IPS-15b (cell line): ENCODE measurements at regions not wholly inside any gene's neighbourhood (a gene's known extent, or its start where the extent isn't known, plus 50 kb on each side); places are given as distances from the start of the nearest gene placed in this dataset.
"Not testable (repeated sequence)": the region's sequence is repeated elsewhere in the genome, so short reads cannot be mapped to it uniquely, and the experiment has no call there.

Source experiments
- H3K27me3 ChIP-seq: one replicate; pipeline ENCODE4 v1.6.1; 2013; ENCODE audit warnings: low read length; ENCODE audit not compliant: control insufficient read depth, insufficient read depth
- H3K36me3 ChIP-seq: one replicate; pipeline ENCODE4 v1.6.1; 2013; ENCODE audit warnings: low read length; ENCODE audit not compliant: control insufficient read depth, insufficient read depth
- H3K4me1 ChIP-seq: one replicate; pipeline ENCODE4 v1.6.1; 2013; ENCODE audit warnings: mild to moderate bottlenecking, low read length; ENCODE audit not compliant: control insufficient read depth, insufficient read depth
- H3K4me3 ChIP-seq: one replicate; pipeline ENCODE4 v1.5.1; 2013; ENCODE audit warnings: low read depth, low read length
- H3K9ac ChIP-seq: one replicate; pipeline ENCODE4 v1.6.1; 2013; ENCODE audit warnings: low read depth, mild to moderate bottlenecking, low read length
- H3K9me3 ChIP-seq: one replicate; pipeline ENCODE4 v1.6.1; 2013; ENCODE audit warnings: mild to moderate bottlenecking, low read length; ENCODE audit not compliant: control insufficient read depth, insufficient read depth

GRCh38 chr5:104526866-104527265 lies 964.3 kb upstream of the NUDT12 start:
- Histone ChIP-seq H3K4me1 (no peaks in the 10 kb centered on the region), H3K9ac (no peak overlapping the region), H3K27me3 (no peaks in the 10 kb centered on the region), H3K9me3 (no peaks in the 10 kb centered on the region), H3K36me3 (no peaks in the 10 kb centered on the region), H3K4me3 (no peak overlapping the region)

DNA sequence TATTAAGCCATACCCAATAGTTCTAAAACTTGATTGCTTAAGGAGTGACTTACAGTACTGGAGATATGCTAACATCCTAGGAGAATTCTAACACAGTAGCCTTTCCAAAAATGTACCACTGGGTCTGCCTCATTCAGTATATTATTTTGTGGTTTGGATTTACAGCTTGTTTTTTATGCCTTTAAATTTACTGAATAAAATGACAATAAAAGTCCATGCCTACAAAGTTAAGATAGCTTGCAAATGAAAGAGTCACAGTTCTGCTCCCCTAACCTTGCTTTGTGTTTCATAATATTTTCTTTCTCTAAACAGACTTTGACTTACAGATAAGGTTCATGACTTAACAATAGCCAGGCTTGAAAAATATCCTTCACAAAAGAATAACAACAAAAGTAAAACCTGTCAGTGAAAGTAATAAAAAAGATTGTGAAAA lies 951.1 kb upstream of the NUDT12 start:
- peaks cover 9% of the 10 kb centered on the region for H3K4me1 ChIP-seq

DNA sequence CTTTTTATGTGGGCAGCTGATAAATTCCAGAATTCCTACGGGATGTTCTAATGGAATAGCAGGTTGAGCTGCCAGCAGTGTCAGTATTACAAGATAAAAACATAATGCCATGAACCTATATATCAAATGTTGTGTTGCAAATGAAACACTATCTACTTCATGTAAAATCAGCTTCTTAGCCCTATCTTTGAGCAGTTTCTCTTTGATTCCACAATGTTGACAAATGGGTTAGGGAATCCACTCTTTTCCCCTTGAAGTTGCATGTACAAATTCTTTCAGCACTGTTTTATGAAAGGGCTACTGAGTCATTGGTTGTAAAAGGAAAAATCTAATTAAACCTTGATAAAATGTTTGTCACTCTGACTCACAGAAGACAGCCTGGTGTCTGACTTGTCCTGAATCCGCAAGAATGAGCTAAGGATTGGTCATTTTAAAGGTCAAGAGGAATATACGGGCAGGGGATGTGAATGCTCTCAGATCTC lies 950.6 kb upstream of the NUDT12 start:
- H3K36me3 ChIP-seq, result no peaks in the 10 kb centered on the region
- peaks cover 4% of the 10 kb centered on the region for H3K9me3 ChIP-seq
- H3K4me3 ChIP-seq, result no peak overlapping the region
- no peaks in the 10 kb centered on the region for H3K27me3 ChIP-seq
- peaks cover 9% of the 10 kb centered on the region for H3K4me1 ChIP-seq
- H3K9ac ChIP-seq, result no peak overlapping the region

More for the DNA sequence above, 951.1 kb upstream of the NUDT12 start:
- H3K9ac ChIP-seq, result no peak overlapping the region
- H3K36me3 ChIP-seq, result no peaks in the 10 kb centered on the region
- H3K27me3 ChIP-seq, result no peaks in the 10 kb centered on the region
- peaks cover 4% of the 10 kb centered on the region for H3K9me3 ChIP-seq
- H3K4me3 ChIP-seq, result no peak overlapping the region

GRCh38 chr5:104512063-104512825 lies 949.7 kb upstream of the NUDT12 start:
- Histone ChIP-seq H3K27me3 (no peaks in the 10 kb centered on the region), H3K9me3 (peaks cover 4% of the 10 kb centered on the region), H3K4me3 (no peak overlapping the region), H3K4me1 (peaks cover 9% of the 10 kb centered on the region), H3K9ac (no peak overlapping the region), H3K36me3 (no peaks in the 10 kb centered on the region)

- no peaks in the 10 kb centered on the region for H3K9me3 ChIP-seq
- H3K27me3 ChIP-seq, result no peaks in the 10 kb centered on the region
- H3K4me3 ChIP-seq, result no peak overlapping the region
- no peaks in the 10 kb centered on the region for H3K36me3 ChIP-seq
- no peak overlapping the region for H3K9ac ChIP-seq
- peaks cover 8% of the 10 kb centered on the region for H3K4me1 ChIP-seq
Measured at GRCh38 chr5:104498281-104498680, 935.7 kb upstream of the NUDT12 start.

DNA sequence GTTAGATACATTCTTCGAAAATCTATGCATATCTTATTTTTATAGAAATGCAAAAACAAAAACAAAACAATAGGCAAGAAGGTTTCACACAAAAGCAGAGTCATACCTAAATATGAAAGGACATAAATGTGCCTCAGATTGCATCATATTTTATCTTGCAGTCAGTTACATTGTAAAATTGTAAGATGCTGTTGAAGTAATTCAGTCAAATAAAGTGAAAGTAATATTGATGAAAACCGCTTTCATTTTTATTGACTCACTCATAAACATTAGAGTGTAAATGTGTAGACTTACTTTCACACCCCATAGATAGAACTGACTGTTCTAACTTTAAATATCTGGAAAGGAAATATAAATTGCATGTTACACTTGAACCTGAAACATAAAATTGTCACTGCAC lies 931.5 kb upstream of the NUDT12 start:
- Histone ChIP-seq H3K9ac (no peak overlapping the region), H3K36me3 (no peaks in the 10 kb centered on the region), H3K9me3 (no peaks in the 10 kb centered on the region), H3K4me3 (no peak overlapping the region), H3K4me1 (peaks cover 8% of the 10 kb centered on the region), H3K27me3 (no peaks in the 10 kb centered on the region)

- Histone ChIP-seq H3K9me3 (peaks cover 3% of the 10 kb centered on the region), H3K27me3 (no peaks in the 10 kb centered on the region), H3K36me3 (no peaks in the 10 kb centered on the region), H3K4me1 (no peaks in the 10 kb centered on the region), H3K4me3 (no peak overlapping the region), H3K9ac (no peak overlapping the region)
Measured at GRCh38 chr5:104472811-104473210, 910.2 kb upstream of the NUDT12 start.

DNA sequence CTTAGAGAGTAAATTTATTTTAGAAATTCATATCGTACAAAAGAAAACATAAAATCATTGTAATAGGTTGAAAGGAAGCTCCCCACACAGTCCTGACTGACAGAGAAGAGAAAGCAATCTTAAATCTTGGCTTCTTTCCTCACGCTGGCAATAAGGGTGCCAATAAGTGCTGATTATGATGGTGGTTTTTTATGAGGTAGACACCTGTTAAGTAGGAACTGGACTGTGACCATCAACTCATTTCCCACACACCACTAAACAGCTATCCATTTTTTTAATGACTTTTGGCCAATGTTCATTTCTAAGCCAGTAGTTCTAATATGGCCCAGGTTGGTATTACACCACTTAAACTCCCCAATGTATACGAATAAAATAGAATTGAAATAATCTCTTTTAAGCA lies 893.5 kb upstream of the NUDT12 start:
- Histone ChIP-seq H3K36me3 (no peaks in the 10 kb centered on the region), H3K4me3 (no peak overlapping the region)

DNA sequence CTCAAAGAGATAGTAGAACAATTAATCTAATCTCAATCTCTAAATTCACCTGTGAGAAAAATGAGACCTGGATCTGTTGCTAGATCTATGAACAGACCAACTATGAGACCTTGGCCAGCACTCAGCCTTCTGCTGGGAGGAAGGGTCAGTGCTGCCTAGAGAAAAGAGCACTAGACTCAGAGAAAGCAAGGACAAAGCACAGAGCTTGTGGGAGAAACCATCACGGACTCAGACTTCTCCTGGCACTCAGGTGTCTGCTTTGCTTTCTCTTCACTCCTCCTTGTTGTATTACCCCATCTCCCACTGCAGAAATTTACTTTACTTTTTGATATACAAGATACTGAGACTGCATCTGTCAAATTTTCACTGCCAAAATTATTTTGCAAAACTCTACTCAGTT lies 890.0 kb upstream of the NUDT12 start:
- H3K27me3 ChIP-seq, result no peaks in the 10 kb centered on the region
- H3K9me3 ChIP-seq, result no peaks in the 10 kb centered on the region
- H3K36me3 ChIP-seq, result no peaks in the 10 kb centered on the region
- peak overlapping the region; percentile 82 for H3K9ac ChIP-seq
- peak overlapping the region; percentile 56 for H3K4me3 ChIP-seq
- no peaks in the 10 kb centered on the region for H3K4me1 ChIP-seq

More for the DNA sequence above, 893.5 kb upstream of the NUDT12 start:
- no peaks in the 10 kb centered on the region for H3K4me1 ChIP-seq
- no peaks in the 10 kb centered on the region for H3K27me3 ChIP-seq
- H3K9me3 ChIP-seq, result no peaks in the 10 kb centered on the region
- H3K9ac ChIP-seq, result no peak overlapping the region

GRCh38 chr5:104451911-104452310 lies 889.3 kb upstream of the NUDT12 start:
- H3K36me3 ChIP-seq, H3K27me3 ChIP-seq, H3K9me3 ChIP-seq, H3K4me1 ChIP-seq: not testable (repeated sequence)
- Histone ChIP-seq H3K9ac (peak overlapping the region; percentile 82), H3K4me3 (peak overlapping the region; percentile 56)

GRCh38 chr5:104444656-104445055 lies 882.1 kb upstream of the NUDT12 start:
- no peaks in the 10 kb centered on the region for H3K27me3 ChIP-seq
- H3K4me3 ChIP-seq, result no peak overlapping the region
- H3K4me1 ChIP-seq, result no peaks in the 10 kb centered on the region

DNA sequence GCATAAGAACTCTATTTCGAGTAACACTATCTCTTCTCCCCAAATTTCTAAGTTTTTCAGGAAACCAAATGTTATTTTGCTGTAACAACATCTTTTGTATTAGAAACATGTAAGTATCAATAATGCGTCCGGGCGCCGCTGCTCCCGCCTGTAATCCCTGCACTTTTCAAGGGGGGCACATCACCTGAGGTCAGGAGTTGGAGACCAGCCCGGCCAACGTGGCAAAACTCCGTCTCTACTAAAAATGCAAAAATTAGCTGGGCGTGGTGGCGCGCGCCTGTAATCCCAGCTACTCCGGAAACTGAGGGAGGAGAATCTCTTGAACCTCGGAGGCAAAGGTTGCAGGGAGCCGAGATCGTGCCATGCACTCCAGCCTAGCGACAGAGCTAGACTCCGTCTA lies 881.1 kb upstream of the NUDT12 start:
- no peak overlapping the region for H3K9ac ChIP-seq
- H3K4me3 ChIP-seq, result no peak overlapping the region
- H3K36me3 ChIP-seq, result no peaks in the 10 kb centered on the region
- no peaks in the 10 kb centered on the region for H3K27me3 ChIP-seq
- no peaks in the 10 kb centered on the region for H3K9me3 ChIP-seq
- no peaks in the 10 kb centered on the region for H3K4me1 ChIP-seq

More at GRCh38 chr5:104444656-104445055, 882.1 kb upstream of the NUDT12 start:
- no peaks in the 10 kb centered on the region for H3K36me3 ChIP-seq
- H3K9me3 ChIP-seq, result no peaks in the 10 kb centered on the region
- H3K9ac ChIP-seq, result no peak overlapping the region
